ENCODE measurements at regions not wholly inside any gene's neighbourhood (a gene's known extent, or its start where the extent isn't known, plus 50 kb on each side); places are given as distances from the start of the nearest gene placed in this dataset.
"Not testable (repeated sequence)": the region's sequence is repeated elsewhere in the genome, so short reads cannot be mapped to it uniquely, and the experiment has no call there.

DNA sequence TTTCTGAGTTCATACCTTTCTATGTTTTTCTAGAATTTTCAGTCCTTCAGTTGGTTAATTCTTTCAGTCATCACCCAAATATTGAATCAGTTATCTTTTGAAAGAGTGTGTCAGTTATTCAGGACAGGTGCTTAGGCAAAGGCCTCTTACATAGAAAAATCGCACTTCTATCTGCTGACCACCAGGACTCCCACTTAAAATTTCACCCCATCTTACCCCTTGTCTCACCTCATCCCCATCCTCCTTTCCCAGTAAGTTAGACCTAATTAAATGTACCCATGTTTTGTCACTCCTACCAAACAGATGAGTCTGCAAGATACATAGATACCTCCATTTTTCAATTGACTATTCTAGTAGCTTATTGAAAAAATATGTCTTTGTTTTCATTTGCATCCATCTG, 159.9 kb upstream of the PIK3R1 start:
- TF ChIP-seq, protein P1, sequence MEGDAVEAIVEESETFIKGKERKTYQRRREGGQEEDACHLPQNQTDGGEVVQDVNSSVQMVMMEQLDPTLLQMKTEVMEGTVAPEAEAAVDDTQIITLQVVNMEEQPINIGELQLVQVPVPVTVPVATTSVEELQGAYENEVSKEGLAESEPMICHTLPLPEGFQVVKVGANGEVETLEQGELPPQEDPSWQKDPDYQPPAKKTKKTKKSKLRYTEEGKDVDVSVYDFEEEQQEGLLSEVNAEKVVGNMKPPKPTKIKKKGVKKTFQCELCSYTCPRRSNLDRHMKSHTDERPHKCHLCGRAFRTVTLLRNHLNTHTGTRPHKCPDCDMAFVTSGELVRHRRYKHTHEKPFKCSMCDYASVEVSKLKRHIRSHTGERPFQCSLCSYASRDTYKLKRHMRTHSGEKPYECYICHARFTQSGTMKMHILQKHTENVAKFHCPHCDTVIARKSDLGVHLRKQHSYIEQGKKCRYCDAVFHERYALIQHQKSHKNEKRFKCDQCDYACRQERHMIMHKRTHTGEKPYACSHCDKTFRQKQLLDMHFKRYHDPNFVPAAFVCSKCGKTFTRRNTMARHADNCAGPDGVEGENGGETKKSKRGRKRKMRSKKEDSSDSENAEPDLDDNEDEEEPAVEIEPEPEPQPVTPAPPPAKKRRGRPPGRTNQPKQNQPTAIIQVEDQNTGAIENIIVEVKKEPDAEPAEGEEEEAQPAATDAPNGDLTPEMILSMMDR (IDR thresholded peaks at IDR 0.05; ENCODE audit: insufficient read depth, low read depth, low read length, missing control alignments) = peak; percentile 4
- no peak for DNase-seq (ENCODE audit: low read depth)
- H3K4me3 ChIP-seq (ENCODE audit: low read length) = no peak overlapping the region

DNA sequence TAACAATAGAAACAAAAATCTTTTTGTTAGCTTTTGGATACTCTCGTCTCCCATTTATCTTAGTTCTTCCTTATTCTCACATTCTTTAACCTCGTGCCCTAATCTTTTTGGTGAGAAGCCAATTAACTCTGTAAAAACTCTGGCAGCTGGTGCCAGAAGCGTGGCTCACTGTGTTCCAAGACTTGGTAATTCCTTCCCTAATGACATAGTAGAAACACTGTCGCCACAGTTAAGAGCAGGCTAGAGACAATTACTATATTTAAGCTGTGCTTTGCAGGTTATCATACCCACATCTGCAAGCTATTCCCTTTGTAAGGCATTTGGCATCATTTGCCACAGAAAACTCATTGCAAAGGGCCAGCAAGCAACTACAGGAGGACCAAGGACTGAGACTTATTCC, 160.9 kb upstream of the PIK3R1 start:
- TF ChIP-seq, protein P1 (IDR thresholded peaks at IDR 0.05; ENCODE audit: insufficient read depth, low read depth, low read length, missing control alignments) = no peak
- H3K4me3 ChIP-seq (ENCODE audit: low read length) = no peak overlapping the region
- no peak for DNase-seq (ENCODE audit: low read depth)

DNA sequence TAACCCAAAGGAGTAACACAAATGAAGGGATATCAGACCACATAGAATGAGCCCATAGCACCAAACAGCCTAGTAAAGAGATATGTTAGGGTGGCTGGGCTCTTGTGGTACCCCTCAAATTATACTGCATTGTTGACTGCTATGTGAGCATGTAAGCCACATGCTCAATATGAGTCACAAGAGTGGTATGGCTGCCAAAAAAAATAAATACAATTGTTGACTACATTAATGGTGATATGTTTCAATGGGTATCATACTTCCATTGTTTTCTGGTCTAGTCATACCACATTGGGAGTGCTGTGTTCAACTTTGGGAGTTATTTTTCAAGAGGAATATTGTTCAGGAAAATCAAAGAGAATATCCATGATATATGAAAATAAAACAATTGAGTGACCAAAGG, 162.4 kb upstream of the PIK3R1 start:
- peak; percentile 16 for DNase-seq (ENCODE audit: low read depth)
- no peak overlapping the region for H3K4me3 ChIP-seq (ENCODE audit: low read length)
- TF ChIP-seq, protein P1 (IDR thresholded peaks at IDR 0.05; ENCODE audit: insufficient read depth, low read depth, low read length, missing control alignments) = no peak

DNA sequence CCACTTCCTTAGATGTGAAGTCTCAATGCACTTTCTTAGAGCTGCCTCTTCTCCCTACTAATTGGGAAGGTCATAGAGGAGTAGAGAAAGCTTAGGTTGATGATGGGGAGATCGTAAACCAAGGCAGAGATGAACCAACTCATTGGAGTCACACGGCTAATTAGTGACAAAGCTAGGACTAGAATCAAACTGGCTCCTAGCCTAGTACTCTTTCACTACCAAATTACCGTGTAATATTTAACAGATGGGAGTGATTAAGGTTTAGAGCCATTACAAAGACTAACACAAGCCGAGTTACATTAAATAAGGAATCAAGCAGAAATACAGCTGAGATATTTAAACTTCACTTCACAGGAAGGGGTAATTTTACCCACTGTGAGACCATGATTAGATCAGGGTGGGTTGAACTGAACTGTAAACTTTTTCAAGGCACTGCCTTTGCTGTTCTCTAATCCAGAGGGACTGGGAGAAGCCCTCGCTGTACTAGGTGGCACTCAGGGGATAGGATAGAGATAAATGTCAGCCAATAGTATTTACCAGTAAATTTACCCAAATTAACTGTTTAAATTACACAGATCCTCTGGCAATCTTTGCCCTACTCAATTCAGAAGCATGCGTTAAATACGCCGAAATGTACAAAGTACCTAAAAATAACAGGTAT, 166.4 kb upstream of the PIK3R1 start:
- TF ChIP-seq, protein P1 (IDR thresholded peaks at IDR 0.05; ENCODE audit: insufficient read depth, low read depth, low read length, missing control alignments) = no peak
- H3K4me3 ChIP-seq (ENCODE audit: low read length) = no peak overlapping the region

DNA sequence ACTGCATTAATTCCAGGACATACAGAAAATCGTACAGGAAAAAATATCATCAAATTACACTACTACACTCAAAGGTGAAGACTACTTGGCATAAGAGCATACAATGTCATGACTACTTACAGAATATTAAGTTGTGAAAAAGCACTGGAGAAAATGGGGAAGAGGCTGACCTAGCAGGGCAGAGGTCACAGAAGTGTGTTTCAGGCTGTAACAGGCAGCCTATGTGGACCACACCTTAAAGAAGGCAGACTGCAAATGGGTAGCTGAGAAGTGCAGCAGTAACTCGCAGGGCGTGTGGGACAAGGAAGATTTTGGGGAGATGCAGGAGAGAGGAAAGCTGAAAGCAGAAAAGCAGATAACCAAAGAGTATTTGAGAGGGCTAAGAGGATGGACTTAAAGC, 167.0 kb upstream of the PIK3R1 start:
- TF ChIP-seq, protein P1 (IDR thresholded peaks at IDR 0.05; ENCODE audit: insufficient read depth, low read depth, low read length, missing control alignments) = no peak
- no peak overlapping the region for H3K4me3 ChIP-seq (ENCODE audit: low read length)
- no peak for DNase-seq (ENCODE audit: low read depth)

More for the DNA sequence above, 166.4 kb upstream of the PIK3R1 start:
- no peak for DNase-seq (ENCODE audit: low read depth)

DNA sequence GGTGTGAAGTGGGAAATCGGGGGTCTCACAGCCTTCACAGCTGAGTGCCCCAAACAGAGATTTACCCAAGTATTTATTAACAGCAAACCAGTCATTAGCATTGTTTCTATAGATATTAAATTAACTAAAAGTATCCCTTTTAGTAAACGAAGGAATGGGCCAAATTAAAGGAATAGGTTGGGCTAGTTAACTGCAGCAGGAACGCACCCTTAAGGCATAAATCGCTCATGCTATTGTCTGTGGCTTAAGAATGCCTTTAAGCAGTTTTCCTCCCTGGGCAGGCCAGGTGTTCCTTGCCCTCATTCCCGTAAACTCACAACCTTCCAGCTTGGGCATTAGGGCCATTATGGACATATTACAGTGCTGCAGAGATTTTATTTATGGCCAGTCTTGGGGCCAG, 167.5 kb upstream of the PIK3R1 start:
- not testable (repeated sequence) for H3K4me3 ChIP-seq (ENCODE audit: low read length)
- DNase-seq (ENCODE audit: low read depth) = peak; percentile 13

DNA sequence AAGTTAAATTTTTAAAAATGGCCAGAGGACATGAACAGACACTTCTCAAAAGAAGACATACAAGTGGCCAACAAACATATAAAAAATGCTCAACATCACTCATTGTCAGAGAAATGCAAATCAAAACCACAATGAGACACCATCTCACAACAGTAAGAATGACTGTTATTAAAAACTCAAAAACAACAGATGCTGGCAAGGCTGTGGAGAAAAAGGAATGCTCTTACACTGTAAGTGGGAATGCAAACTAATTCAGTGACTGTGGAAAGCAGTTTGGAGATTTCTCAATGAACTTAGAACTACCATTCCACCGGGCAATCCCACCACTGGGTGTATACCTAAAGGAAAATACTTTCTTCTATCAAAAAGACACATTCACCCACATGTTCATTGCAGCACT, 168.5 kb upstream of the PIK3R1 start:
- no peak overlapping the region for H3K4me3 ChIP-seq (ENCODE audit: low read length)
- peak; percentile 27 for DNase-seq (ENCODE audit: low read depth)
- TF ChIP-seq, protein P1 (IDR thresholded peaks at IDR 0.05; ENCODE audit: insufficient read depth, low read depth, low read length, missing control alignments) = no peak
